Stomach (tissue), 4 donors: ENCODE measurements at regions not wholly inside any gene's neighbourhood (a gene's known extent, or its start where the extent isn't known, plus 50 kb on each side); places are given as distances from the start of the nearest gene placed in this dataset.

ENCODE experiments used
- EP300 ChIP-seq: sonication (generic); formaldehyde crosslinking; IDR thresholded peaks from one replicate; pipeline ENCODE4 v1.6.1; 2017; ENCODE audit warnings: antibody characterized with exemption
- TF ChIP-seq, protein P1 (sequence below), 7 experiments: fragments of 450-650 bp in 4 of 7; fragments of 200-600 bp in 3 of 7; sonication (generic) in 3 of 7; IDR thresholded peaks; one replicate each; pipeline ENCODE4 v1.5.1; 2016 to 2019; ENCODE audit warnings: antibody characterized with exemption in 7 of 7, control low read depth in 2 of 7, mild to moderate bottlenecking in 1 of 7

DNA sequence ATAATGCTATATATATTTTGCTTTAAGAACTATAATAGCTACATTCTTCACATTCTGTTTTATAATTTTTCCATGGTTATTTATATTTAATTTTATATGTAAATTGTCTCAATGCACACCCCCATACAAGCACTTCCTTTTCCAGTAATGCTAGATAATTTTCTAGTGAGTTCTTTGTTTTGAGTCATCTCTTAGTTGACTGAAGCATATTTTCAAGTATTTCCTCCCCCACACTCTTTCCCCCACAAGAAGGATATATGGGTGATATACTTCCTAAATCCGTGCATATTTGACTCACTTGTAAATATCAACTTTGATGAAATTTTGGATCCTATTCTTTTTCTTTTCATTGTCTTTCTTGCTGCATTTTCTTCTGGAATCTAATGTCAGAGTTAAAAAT is 82.1 kb upstream of the SRSF6 start:
- TF ChIP-seq, protein P1, sequence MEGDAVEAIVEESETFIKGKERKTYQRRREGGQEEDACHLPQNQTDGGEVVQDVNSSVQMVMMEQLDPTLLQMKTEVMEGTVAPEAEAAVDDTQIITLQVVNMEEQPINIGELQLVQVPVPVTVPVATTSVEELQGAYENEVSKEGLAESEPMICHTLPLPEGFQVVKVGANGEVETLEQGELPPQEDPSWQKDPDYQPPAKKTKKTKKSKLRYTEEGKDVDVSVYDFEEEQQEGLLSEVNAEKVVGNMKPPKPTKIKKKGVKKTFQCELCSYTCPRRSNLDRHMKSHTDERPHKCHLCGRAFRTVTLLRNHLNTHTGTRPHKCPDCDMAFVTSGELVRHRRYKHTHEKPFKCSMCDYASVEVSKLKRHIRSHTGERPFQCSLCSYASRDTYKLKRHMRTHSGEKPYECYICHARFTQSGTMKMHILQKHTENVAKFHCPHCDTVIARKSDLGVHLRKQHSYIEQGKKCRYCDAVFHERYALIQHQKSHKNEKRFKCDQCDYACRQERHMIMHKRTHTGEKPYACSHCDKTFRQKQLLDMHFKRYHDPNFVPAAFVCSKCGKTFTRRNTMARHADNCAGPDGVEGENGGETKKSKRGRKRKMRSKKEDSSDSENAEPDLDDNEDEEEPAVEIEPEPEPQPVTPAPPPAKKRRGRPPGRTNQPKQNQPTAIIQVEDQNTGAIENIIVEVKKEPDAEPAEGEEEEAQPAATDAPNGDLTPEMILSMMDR (IDR thresholded peaks at IDR 0.05): no peak
- TF ChIP-seq EP300: no peak
